Mesendoderm (in vitro differentiated cells): ENCODE measurements at regions not wholly inside any gene's neighbourhood (a gene's known extent, or its start where the extent isn't known, plus 50 kb on each side); places are given as distances from the start of the nearest gene placed in this dataset.

Source experiments
- DNase-seq: peaks from one replicate; pipeline ENCODE4 v3.0.0; 2013
- H2AK5ac ChIP-seq: 2 replicates; pipeline ENCODE4 v1.6.1; 2013; ENCODE audit warnings: low read length, inconsistent platforms
- H2BK120ac ChIP-seq: 2 replicates; pipeline ENCODE4 v1.6.1; 2013; ENCODE audit warnings: low read depth, mild to moderate bottlenecking, low read length, moderate library complexity, mixed read lengths
- H2BK15ac ChIP-seq: replicated peaks from 2 replicates; pipeline ENCODE4 v1.6.1; 2013; ENCODE audit warnings: low read depth, mild to moderate bottlenecking, moderate library complexity
- H2BK5ac ChIP-seq: 2 replicates; pipeline ENCODE4 v1.6.1; 2013; ENCODE audit warnings: low read length, inconsistent platforms
- H3K18ac ChIP-seq: 2 replicates; pipeline ENCODE4 v1.6.1; 2013; ENCODE audit warnings: mild to moderate bottlenecking, low read length, mixed read lengths
- H3K23ac ChIP-seq: one replicate; pipeline ENCODE4 v1.6.1; 2013; ENCODE audit warnings: low read length
- H3K27ac ChIP-seq: 2 replicates; pipeline ENCODE4 v1.5.1; 2013; ENCODE audit warnings: low read depth, mild to moderate bottlenecking, inconsistent platforms, low read length, moderate library complexity
- H3K27me3 ChIP-seq: 2 replicates; pipeline ENCODE4 v1.6.1; 2013; ENCODE audit warnings: low read length, control low read depth, mild to moderate bottlenecking, inconsistent platforms; ENCODE audit not compliant: insufficient read depth, poor library complexity
- H3K36me3 ChIP-seq: 2 replicates; pipeline ENCODE4 v1.6.1; 2013; ENCODE audit warnings: low read length, inconsistent platforms; ENCODE audit not compliant: control insufficient read depth, insufficient read depth
- H3K4ac ChIP-seq: one replicate; pipeline ENCODE4 v1.6.1; 2013; ENCODE audit warnings: low read depth, mild to moderate bottlenecking, low read length, moderate library complexity
- H3K4me1 ChIP-seq: 2 replicates; pipeline ENCODE4 v1.6.1; 2013; ENCODE audit warnings: low read depth, low read length, inconsistent platforms; ENCODE audit not compliant: control insufficient read depth
- H3K4me2 ChIP-seq: 2 replicates; pipeline ENCODE4 v1.6.1; 2013; ENCODE audit warnings: low read length
- H3K4me3 ChIP-seq: 2 replicates; pipeline ENCODE4 v1.5.1; 2013; ENCODE audit warnings: mild to moderate bottlenecking, low read length
- H3K56ac ChIP-seq: one replicate; pipeline ENCODE4 v1.6.1; 2013; ENCODE audit warnings: low read length
- H3K79me1 ChIP-seq: 2 replicates; pipeline ENCODE4 v1.6.1; 2013; ENCODE audit warnings: low read length, inconsistent platforms
- H3K79me2 ChIP-seq: 2 replicates; pipeline ENCODE4 v1.6.1; 2013; ENCODE audit warnings: mild to moderate bottlenecking, low read length; ENCODE audit not compliant: control insufficient read depth, insufficient read depth
- H3K9ac ChIP-seq: 2 replicates; pipeline ENCODE4 v1.6.1; 2013; ENCODE audit warnings: low read length, inconsistent platforms
- H4K5ac ChIP-seq: one replicate; pipeline ENCODE4 v1.6.1; 2013; ENCODE audit warnings: low read length
- H4K8ac ChIP-seq: one replicate; pipeline ENCODE4 v1.6.1; 2013; ENCODE audit warnings: low read depth, mild to moderate bottlenecking, control low read depth, low read length, moderate library complexity
- WGBS: extraction: QIAGEN DNeasy Blood & Tissue Kit; methylation state at CpG from one replicate; pipeline ENCODE4 v1.1.7; 2013; ENCODE audit warnings: low lambda C conversion rate, missing lambda C conversion rate; ENCODE audit not compliant: insufficient coverage; ENCODE audit errors: extremely low coverage; 5-methylcytosine and 5-hydroxymethylcytosine counted together

- no CpG with 5 or more reads among the region's 5 CpGs for WGBS
- no peak overlapping the region for H2BK5ac ChIP-seq
- H3K23ac ChIP-seq: no peak overlapping the region
- no peak overlapping the region for H2BK120ac ChIP-seq
- H3K4ac ChIP-seq: no peak overlapping the region
- no peak overlapping the region for H3K18ac ChIP-seq
- H3K4me1 ChIP-seq: no peaks in the 10 kb centered on the region
- H3K27me3 ChIP-seq: no peaks in the 10 kb centered on the region
- DNase-seq: no peak
- H3K36me3 ChIP-seq: no peaks in the 10 kb centered on the region
- no peak overlapping the region for H4K5ac ChIP-seq
- no peak overlapping the region for H3K4me2 ChIP-seq
- H3K56ac ChIP-seq: no peak overlapping the region
- no peak overlapping the region for H2BK15ac ChIP-seq
- no peak overlapping the region for H3K4me3 ChIP-seq
- no peak overlapping the region for H3K27ac ChIP-seq
- H3K9ac ChIP-seq: no peak overlapping the region
- no peak overlapping the region for H4K8ac ChIP-seq
- H2AK5ac ChIP-seq: no peak overlapping the region
- H3K79me1 ChIP-seq: no peaks in the 10 kb centered on the region
- H3K79me2 ChIP-seq: no peaks in the 10 kb centered on the region
Measured at GRCh38 chr12:127328867-127329266, 938.1 kb upstream of the TMEM132C start.

GRCh38 chr12:127334365-127334764 lies 932.6 kb upstream of the TMEM132C start:
- H3K9ac ChIP-seq: no peak overlapping the region
- no peaks in the 10 kb centered on the region for H3K36me3 ChIP-seq
- H3K79me1 ChIP-seq: no peaks in the 10 kb centered on the region
- WGBS: no CpG with 5 or more reads among the region's 4 CpGs
- H3K27me3 ChIP-seq: no peaks in the 10 kb centered on the region
- no peak for DNase-seq
- H3K23ac ChIP-seq: no peak overlapping the region
- H2AK5ac ChIP-seq: no peak overlapping the region
- H3K4me3 ChIP-seq: no peak overlapping the region
- no peak overlapping the region for H2BK15ac ChIP-seq
- no peaks in the 10 kb centered on the region for H3K79me2 ChIP-seq
- H4K5ac ChIP-seq: no peak overlapping the region
- no peaks in the 10 kb centered on the region for H3K4me1 ChIP-seq
- no peak overlapping the region for H3K4me2 ChIP-seq
- H4K8ac ChIP-seq: no peak overlapping the region
- H2BK5ac ChIP-seq: no peak overlapping the region
- H3K27ac ChIP-seq: no peak overlapping the region
- H3K4ac ChIP-seq: no peak overlapping the region
- H3K18ac ChIP-seq: no peak overlapping the region
- no peak overlapping the region for H3K56ac ChIP-seq
- H2BK120ac ChIP-seq: no peak overlapping the region

- no peak overlapping the region for H4K8ac ChIP-seq
- H3K56ac ChIP-seq: no peak overlapping the region
- no peaks in the 10 kb centered on the region for H3K79me1 ChIP-seq
- no peaks in the 10 kb centered on the region for H3K36me3 ChIP-seq
- H2BK5ac ChIP-seq: no peak overlapping the region
- H4K5ac ChIP-seq: no peak overlapping the region
- H3K4ac ChIP-seq: no peak overlapping the region
- H2AK5ac ChIP-seq: no peak overlapping the region
- no peak overlapping the region for H3K18ac ChIP-seq
- no peak overlapping the region for H3K9ac ChIP-seq
- WGBS: no CpG with 5 or more reads among the region's 1 CpG
- H3K27me3 ChIP-seq: no peaks in the 10 kb centered on the region
- no peak overlapping the region for H2BK120ac ChIP-seq
- no peaks in the 10 kb centered on the region for H3K4me1 ChIP-seq
- no peak overlapping the region for H2BK15ac ChIP-seq
- no peak overlapping the region for H3K27ac ChIP-seq
- DNase-seq: peak; percentile 1
- no peak overlapping the region for H3K23ac ChIP-seq
- no peak overlapping the region for H3K4me3 ChIP-seq
- H3K79me2 ChIP-seq: no peaks in the 10 kb centered on the region
- H3K4me2 ChIP-seq: no peak overlapping the region
Measured at GRCh38 chr12:127334912-127335644, 931.9 kb upstream of the TMEM132C start.

DNA sequence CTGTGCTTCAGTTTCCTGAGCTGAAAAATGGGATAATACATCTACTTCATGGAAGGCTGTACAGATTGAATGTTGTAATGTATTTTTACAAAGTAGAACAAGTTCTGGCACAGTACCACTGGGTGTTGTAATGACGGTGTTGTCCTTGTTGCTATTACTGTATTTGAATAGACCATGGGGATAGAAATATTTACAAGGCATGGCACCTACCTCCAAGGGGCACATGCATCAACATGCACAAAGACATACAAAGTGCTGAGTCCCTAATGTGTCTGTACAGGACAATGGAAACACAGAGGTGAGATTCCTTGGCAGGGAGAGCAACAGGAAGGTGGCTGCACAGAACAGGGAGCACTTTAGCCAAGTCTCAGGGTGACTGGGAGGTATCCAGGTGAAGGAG lies 930.6 kb upstream of the TMEM132C start:
- DNase-seq: no peak
- Histone ChIP-seq H4K8ac (no peak overlapping the region), H3K27ac (no peak overlapping the region), H3K79me2 (no peaks in the 10 kb centered on the region), H2BK15ac (no peak overlapping the region), H3K4ac (no peak overlapping the region), H3K36me3 (no peaks in the 10 kb centered on the region), H4K5ac (no peak overlapping the region), H3K56ac (no peak overlapping the region), H3K27me3 (no peaks in the 10 kb centered on the region), H3K4me2 (no peak overlapping the region), H3K23ac (no peak overlapping the region), H3K18ac (no peak overlapping the region), H2AK5ac (no peak overlapping the region), H3K4me3 (no peak overlapping the region), H2BK120ac (no peak overlapping the region), H3K9ac (no peak overlapping the region), H2BK5ac (no peak overlapping the region), H3K4me1 (no peaks in the 10 kb centered on the region), H3K79me1 (no peaks in the 10 kb centered on the region)
- WGBS: no CpG with 5 or more reads among the region's 1 CpG

GRCh38 chr12:127339065-127339464 lies 927.9 kb upstream of the TMEM132C start:
- Histone ChIP-seq H2BK120ac (no peak overlapping the region), H3K4me2 (no peak overlapping the region), H3K4ac (no peak overlapping the region), H3K27me3 (no peaks in the 10 kb centered on the region), H2BK5ac (no peak overlapping the region), H3K36me3 (no peaks in the 10 kb centered on the region), H3K27ac (no peak overlapping the region), H4K8ac (no peak overlapping the region), H3K23ac (no peak overlapping the region), H2BK15ac (no peak overlapping the region), H3K79me2 (no peaks in the 10 kb centered on the region), H4K5ac (no peak overlapping the region), H3K79me1 (no peaks in the 10 kb centered on the region), H3K4me1 (no peaks in the 10 kb centered on the region), H3K9ac (no peak overlapping the region), H3K4me3 (no peak overlapping the region), H3K56ac (no peak overlapping the region), H3K18ac (no peak overlapping the region), H2AK5ac (no peak overlapping the region)
- no peak for DNase-seq
- WGBS: no CpG with 5 or more reads among the region's 4 CpGs

- H4K5ac ChIP-seq: no peak overlapping the region
- H3K27ac ChIP-seq: no peak overlapping the region
- no peak overlapping the region for H3K4me2 ChIP-seq
- no peak overlapping the region for H3K56ac ChIP-seq
- no peak overlapping the region for H2BK120ac ChIP-seq
- WGBS: no CpG with 5 or more reads among the region's 6 CpGs
- no peak overlapping the region for H2BK5ac ChIP-seq
- no peaks in the 10 kb centered on the region for H3K36me3 ChIP-seq
- DNase-seq: no peak
- no peak overlapping the region for H3K23ac ChIP-seq
- H3K4me1 ChIP-seq: no peaks in the 10 kb centered on the region
- no peaks in the 10 kb centered on the region for H3K79me1 ChIP-seq
- no peaks in the 10 kb centered on the region for H3K27me3 ChIP-seq
- no peaks in the 10 kb centered on the region for H3K79me2 ChIP-seq
- no peak overlapping the region for H3K4me3 ChIP-seq
- H3K4ac ChIP-seq: no peak overlapping the region
- no peak overlapping the region for H4K8ac ChIP-seq
- H2AK5ac ChIP-seq: no peak overlapping the region
- H2BK15ac ChIP-seq: no peak overlapping the region
- no peak overlapping the region for H3K18ac ChIP-seq
- no peak overlapping the region for H3K9ac ChIP-seq
Measured at GRCh38 chr12:127340381-127340780, 926.6 kb upstream of the TMEM132C start.
